GM23338 (cell line): ENCODE measurements at regions not wholly inside any gene's neighbourhood (a gene's known extent, or its start where the extent isn't known, plus 50 kb on each side); places are given as distances from the start of the nearest gene placed in this dataset.

Source experiments
- ATAC-seq: fragments of 200-7000 bp; cut with Tn5 transposase; 3 replicates; pipeline ENCODE4 v1.9.1; 2020
- DNase-seq: peaks from one replicate; pipeline ENCODE4 v3.0.0-alpha.2; 2015; ENCODE audit warnings: low spot score
- H2AFZ ChIP-seq: fragments of 200-600 bp; sonication (generic); 2 replicates; pipeline ENCODE4 v1.8.0; 2016; ENCODE audit warnings: antibody characterized with exemption, mild to moderate bottlenecking, moderate library complexity
- H3F3A ChIP-seq: fragments of 200-600 bp; sonication (generic); replicated peaks from 2 replicates; pipeline ENCODE4 v1.8.0; 2017; ENCODE audit warnings: antibody characterized with exemption, mixed run types, low read depth
- H3K27ac ChIP-seq: fragments of 200-600 bp; sonication (generic); 2 replicates; pipeline ENCODE4 v1.6.1; 2016; ENCODE audit warnings: low read depth
- H3K27me3 ChIP-seq: fragments of 200-600 bp; sonication (generic); 2 replicates; pipeline ENCODE4 v1.8.0; 2016; ENCODE audit warnings: mild to moderate bottlenecking, mixed run types, moderate library complexity; ENCODE audit not compliant: insufficient read depth
- H3K36me3 ChIP-seq: fragments of 200-600 bp; sonication (generic); 2 replicates; pipeline ENCODE4 v1.8.0; 2016; ENCODE audit warnings: mild to moderate bottlenecking; ENCODE audit not compliant: insufficient read depth
- H3K4me1 ChIP-seq: fragments of 200-600 bp; sonication (generic); 2 replicates; pipeline ENCODE4 v1.8.0; 2016; ENCODE audit warnings: mild to moderate bottlenecking, moderate library complexity; ENCODE audit not compliant: insufficient read depth
- H3K4me2 ChIP-seq: fragments of 200-600 bp; sonication (generic); 2 replicates; pipeline ENCODE4 v1.7.1; 2017; ENCODE audit warnings: mixed run types
- H3K4me3 ChIP-seq: fragments of 200-600 bp; sonication (generic); 2 replicates; pipeline ENCODE4 v1.6.1; 2016; ENCODE audit warnings: mixed run types
- H3K79me2 ChIP-seq: fragments of 200-600 bp; sonication (generic); replicated peaks from 2 replicates; pipeline ENCODE4 v1.8.0; 2017; ENCODE audit warnings: mild to moderate bottlenecking; ENCODE audit not compliant: insufficient read depth
- H3K9me2 ChIP-seq: fragments of 200-600 bp; sonication (generic); 2 replicates; pipeline ENCODE4 v1.8.0; 2017; ENCODE audit not compliant: insufficient read depth
- H4K20me1 ChIP-seq: fragments of 200-600 bp; sonication (generic); replicated peaks from 2 replicates; pipeline ENCODE4 v1.8.0; 2017; ENCODE audit warnings: mild to moderate bottlenecking; ENCODE audit not compliant: insufficient read depth
- H3K27ac Mint-ChIP-seq: 2 replicates; pipeline ENCODE4 v1.8.0; 2020; ENCODE audit warnings: inconsistent platforms, mild to moderate bottlenecking, moderate library complexity, mixed read lengths
- H3K27me3 Mint-ChIP-seq: 3 replicates; pipeline ENCODE4 v1.8.0; 2022; ENCODE audit warnings: low read depth, mild to moderate bottlenecking, moderate library complexity, mixed read lengths, inconsistent platforms; ENCODE audit not compliant: insufficient read depth, poor library complexity
- H3K36me3 Mint-ChIP-seq: 3 replicates; pipeline ENCODE4 v1.8.0; 2021; ENCODE audit warnings: low read depth, mild to moderate bottlenecking, inconsistent platforms, moderate library complexity, mixed read lengths
- H3K4me1 Mint-ChIP-seq: 3 replicates; pipeline ENCODE4 v1.8.0; 2020; ENCODE audit warnings: mild to moderate bottlenecking, inconsistent platforms, mixed read lengths
- H3K4me3 Mint-ChIP-seq: 3 replicates; pipeline ENCODE4 v1.8.0; 2021; ENCODE audit warnings: moderate library complexity, mild to moderate bottlenecking, inconsistent platforms, mixed read lengths
- H3K9me3 Mint-ChIP-seq: 3 replicates; pipeline ENCODE4 v1.8.0; 2020; ENCODE audit warnings: moderate library complexity, mild to moderate bottlenecking, inconsistent platforms, mixed read lengths
- CTCF ChIP-seq, 2 experiments: fragments of 200-600 bp in 1 of 2; sonication (generic) in 1 of 2; conservative IDR thresholded peaks; 2 replicates each; pipeline versions ENCODE4 v1.5.1 to v1.6.1; 2016 to 2017; ENCODE audit warnings: antibody characterized with exemption in 2 of 2, low read depth in 2 of 2, mild to moderate bottlenecking in 2 of 2, moderate library complexity in 1 of 2
- ETS1 ChIP-seq: IDR thresholded peaks from 2 replicates; pipeline ENCODE4 v1.6.1; 2016; ENCODE audit warnings: antibody characterized with exemption
- EZH2phosphoT487 ChIP-seq: fragments of 200-600 bp; sonication (generic); IDR thresholded peaks from one replicate; pipeline ENCODE4 v1.8.1; 2018; ENCODE audit warnings: antibody characterized with exemption; ENCODE audit not compliant: unreplicated experiment
- NANOG ChIP-seq: IDR thresholded peaks from 2 replicates; pipeline ENCODE4 v1.6.1; 2016; ENCODE audit warnings: antibody characterized with exemption, borderline replicate concordance
- POLR2AphosphoS5 ChIP-seq: IDR thresholded peaks from 2 replicates; pipeline ENCODE4 v1.6.1; 2016; ENCODE audit warnings: antibody characterized with exemption, low read depth
- ZNF331 ChIP-seq: fragments of 250-450 bp; sonication (Bioruptor Pico); IDR thresholded peaks from 2 replicates; pipeline ENCODE4 v1.5.0; 2020; ENCODE audit warnings: low read depth, mild to moderate bottlenecking, moderate library complexity
- ZNF462 ChIP-seq: fragments of 250-450 bp; sonication (Bioruptor Pico); IDR thresholded peaks from 2 replicates; pipeline ENCODE4 v1.5.0; 2020; ENCODE audit warnings: mild to moderate bottlenecking, moderate library complexity

- H3K27me3 Mint-ChIP-seq = no peaks in the 10 kb centered on the region
- H3K4me3 Mint-ChIP-seq = no peak overlapping the region
- peaks cover 16% of the 10 kb centered on the region for H3K9me2 ChIP-seq
- no peak for DNase-seq
- no peak overlapping the region for H2AFZ ChIP-seq
- H3K4me1 Mint-ChIP-seq = no peaks in the 10 kb centered on the region
- H3K4me3 ChIP-seq = no peak overlapping the region
- H3K36me3 Mint-ChIP-seq = peaks cover 15% of the 10 kb centered on the region; the same call in 2 of the 3 replicates
- TF ChIP-seq NANOG (no peak), EZH2phosphoT487 (no peak), POLR2AphosphoS5 (no peak), ZNF331 (CRISPR knock-in tag) (no peak), ZNF462 (CRISPR knock-in tag) (no peak), ETS1 (no peak), CTCF (conservative IDR thresholded peaks at IDR 0.05; ENCODE audit: low read depth in 2 of 2) (no peak)
- H3K4me2 ChIP-seq = no peak overlapping the region
- no peak overlapping the region for H3K27ac ChIP-seq
- no peaks in the 10 kb centered on the region for H3K79me2 ChIP-seq
- no peaks in the 10 kb centered on the region for H3K4me1 ChIP-seq
- ATAC-seq = no peak
- peaks cover 16% of the 10 kb centered on the region for H3K9me3 Mint-ChIP-seq
- H3K27me3 ChIP-seq = no peaks in the 10 kb centered on the region
- H3K36me3 ChIP-seq = no peaks in the 10 kb centered on the region
- H3F3A ChIP-seq = no peaks in the 10 kb centered on the region
- H3K27ac Mint-ChIP-seq = no peak overlapping the region
- H4K20me1 ChIP-seq = no peaks in the 10 kb centered on the region
Measured at GRCh38 chr21:19995253-19995652, 1003.0 kb upstream of the NCAM2 start.
